Thoracic aorta (tissue), 2 donors: ENCODE measurements at regions not wholly inside any gene's neighbourhood (a gene's known extent, or its start where the extent isn't known, plus 50 kb on each side); places are given as distances from the start of the nearest gene placed in this dataset.

Experiments
- ATAC-seq: fragments of 150-250 bp; one replicate; pipeline ENCODE4 v1.8.0; 2017; ENCODE audit warnings: low read depth; ENCODE audit not compliant: insufficient number of reproducible peaks, low FRiP score
- DNase-seq: peaks from one replicate; pipeline ENCODE4 v3.0.0-alpha.2; 2020; ENCODE audit warnings: low spot score
- H3K27ac ChIP-seq, 2 donors: fragments of 200-600 bp; sonication (generic); 1 replicate in 1 of 2; 2 replicates in 1 of 2; pipeline ENCODE4 v1.5.1; 2016; ENCODE audit warnings: mild to moderate bottlenecking in 2 of 2, moderate library complexity in 2 of 2
- H3K27me3 ChIP-seq: fragments of 200-600 bp; sonication (generic); replicated peaks from 2 replicates; pipeline ENCODE4 v1.6.0; 2016; ENCODE audit warnings: mild to moderate bottlenecking; ENCODE audit not compliant: insufficient read depth
- H3K36me3 ChIP-seq: fragments of 200-600 bp; sonication (generic); one replicate; pipeline ENCODE4 v1.5.1; 2016
- H3K4me1 ChIP-seq, 2 donors: fragments of 200-600 bp; sonication (generic); 1 replicate in 1 of 2; 2 replicates in 1 of 2; pipeline versions ENCODE4 v1.5.1 to v1.6.0; 2016; ENCODE audit warnings: low read depth in 2 of 2, mild to moderate bottlenecking in 1 of 2; ENCODE audit not compliant: control insufficient read depth in 1 of 2
- H3K4me3 ChIP-seq: fragments of 200-600 bp; sonication (generic); 2 replicates; pipeline ENCODE4 v1.5.1; 2016; ENCODE audit warnings: mild to moderate bottlenecking
- H3K9me3 ChIP-seq: fragments of 200-600 bp; sonication (generic); 2 replicates; pipeline ENCODE4 v1.5.1; 2016
- CTCF ChIP-seq: fragments of 200-600 bp; sonication (generic); IDR thresholded peaks from one replicate; pipeline ENCODE4 v1.5.1; 2019; ENCODE audit warnings: antibody characterized with exemption

- Histone ChIP-seq H3K27me3 (no peaks in the 10 kb centered on the region), H3K4me3 (no peak overlapping the region), H3K9me3 (peaks cover 3% of the 10 kb centered on the region), H3K4me1 (no peaks in the 10 kb centered on the region), H3K27ac (no peak overlapping the region), H3K36me3 (no peaks in the 10 kb centered on the region)
- TF ChIP-seq CTCF: no peak
- ATAC-seq (no peak), DNase-seq (no peak)
Observed at GRCh38 chr4:62342346-62342745, 1142.2 kb downstream of the ADGRL3 start.

DNA sequence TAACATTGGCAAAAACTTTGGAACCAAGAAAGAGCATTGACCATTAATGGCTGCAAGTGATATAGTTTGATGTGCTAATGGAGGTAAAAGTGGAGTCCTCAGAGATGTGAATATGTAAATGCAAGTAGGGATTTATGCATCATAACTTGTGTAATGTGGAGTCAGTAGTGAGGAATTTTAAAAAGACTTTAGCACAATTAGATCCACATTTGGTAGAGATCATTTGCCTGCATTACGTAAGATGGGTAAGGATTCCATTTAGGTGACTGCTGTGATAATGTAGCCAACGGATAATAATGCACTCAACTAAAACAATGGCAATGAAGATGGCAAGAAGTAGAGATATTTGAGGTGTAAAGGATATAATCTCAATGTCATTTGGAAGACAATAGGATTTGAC, 1128.4 kb downstream of the ADGRL3 start:
- no peaks in the 10 kb centered on the region for H3K27me3 ChIP-seq
- H3K4me1 ChIP-seq: no peaks in the 10 kb centered on the region
- H3K4me3 ChIP-seq: no peak overlapping the region
- DNase-seq: no peak
- TF ChIP-seq CTCF: no peak
- no peaks in the 10 kb centered on the region for H3K36me3 ChIP-seq
- no peaks in the 10 kb centered on the region for H3K9me3 ChIP-seq
- no peak overlapping the region for H3K27ac ChIP-seq
- no peak for ATAC-seq

- no peaks in the 10 kb centered on the region for H3K27me3 ChIP-seq
- no peak overlapping the region for H3K27ac ChIP-seq
- DNase-seq (no peak), ATAC-seq (no peak)
- H3K9me3 ChIP-seq: no peaks in the 10 kb centered on the region
- no peak overlapping the region for H3K4me3 ChIP-seq
- no peaks in the 10 kb centered on the region for H3K4me1 ChIP-seq
- no peaks in the 10 kb centered on the region for H3K36me3 ChIP-seq
- TF ChIP-seq CTCF: no peak
Observed at GRCh38 chr4:62327612-62328297, 1127.6 kb downstream of the ADGRL3 start.

DNA sequence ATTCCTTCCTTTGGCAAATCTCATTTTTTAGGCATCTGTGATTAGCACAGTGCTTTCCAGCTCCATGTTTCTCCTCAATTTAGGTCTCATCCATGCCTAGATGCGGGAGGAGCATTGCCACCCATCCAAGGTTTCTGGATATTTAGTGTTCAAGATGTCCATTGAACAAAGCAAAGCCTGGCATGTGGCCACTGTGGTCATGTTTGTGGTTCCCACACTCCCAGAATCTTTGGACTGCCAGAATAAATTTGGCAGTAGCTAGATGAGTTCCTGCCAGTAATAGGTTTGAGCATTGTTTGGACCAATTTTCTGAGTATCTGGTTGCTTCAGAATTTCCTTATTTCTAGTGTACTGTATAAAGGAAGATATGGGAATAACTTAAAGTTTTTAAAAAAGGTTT, 1124.1 kb downstream of the ADGRL3 start:
- H3K4me3 ChIP-seq: no peak overlapping the region
- DNase-seq (no peak), ATAC-seq (no peak)
- H3K27me3 ChIP-seq: no peaks in the 10 kb centered on the region
- TF ChIP-seq CTCF: no peak
- H3K9me3 ChIP-seq: no peaks in the 10 kb centered on the region
- H3K27ac ChIP-seq: no peak overlapping the region
- H3K36me3 ChIP-seq: no peaks in the 10 kb centered on the region
- H3K4me1 ChIP-seq: no peaks in the 10 kb centered on the region

GRCh38 chr4:62320612-62321011, 1120.5 kb downstream of the ADGRL3 start:
- no peaks in the 10 kb centered on the region for H3K4me1 ChIP-seq

More at GRCh38 chr4:62320612-62321011, 1120.5 kb downstream of the ADGRL3 start:
- Histone ChIP-seq H3K9me3 (no peaks in the 10 kb centered on the region), H3K4me3 (no peak overlapping the region), H3K27me3 (no peaks in the 10 kb centered on the region), H3K27ac (no peak overlapping the region), H3K36me3 (no peaks in the 10 kb centered on the region)
- no peak for TF ChIP-seq CTCF
- DNase-seq: no peak
- ATAC-seq: no peak
